Activated CD8-positive, alpha-beta T cell treated with anti-CD3 and anti-CD28 coated beads for 36 hours (primary cell): ENCODE measurements at regions not wholly inside any gene's neighbourhood (a gene's known extent, or its start where the extent isn't known, plus 50 kb on each side); places are given as distances from the start of the nearest gene placed in this dataset.

Experiments used
- ATAC-seq: fragments of 200-7000 bp; cut with Tn5 transposase; one replicate; pipeline ENCODE4 v1.10.0; 2021; ENCODE audit warnings: mild to moderate bottlenecking, moderate library complexity
- CTCF ChIA-PET: fragments of 350-600 bp; sonication (Branson Sonifier 250); formaldehyde crosslinking; loops from one replicate; lab custom pipeline; 2021; ENCODE audit warnings: antibody characterized with exemption; lab: Charles Lee
- POLR2A ChIA-PET: fragments of 350-600 bp; sonication (Branson Sonifier 250); formaldehyde crosslinking; loops from one replicate; lab custom pipeline; 2021; ENCODE audit warnings: antibody characterized with exemption; lab: Charles Lee
- DNase-seq: peaks from one replicate; pipeline ENCODE4 v3.0.0-alpha.2; 2020
- H3K27ac Mint-ChIP-seq: one replicate; pipeline ENCODE4 v1.8.0; 2021; ENCODE audit warnings: mild to moderate bottlenecking, mixed read lengths
- H3K27me3 Mint-ChIP-seq: one replicate; pipeline ENCODE4 v1.8.0; 2021; ENCODE audit warnings: mixed read lengths
- H3K36me3 Mint-ChIP-seq: one replicate; pipeline ENCODE4 v1.8.0; 2021; ENCODE audit warnings: low read depth, mixed read lengths
- H3K4me1 Mint-ChIP-seq: one replicate; pipeline ENCODE4 v1.8.0; 2021; ENCODE audit warnings: low read depth, mixed read lengths
- H3K4me3 Mint-ChIP-seq: one replicate; pipeline ENCODE4 v1.8.0; 2021; ENCODE audit warnings: mild to moderate bottlenecking, moderate library complexity, mixed read lengths
- H3K9me3 Mint-ChIP-seq: one replicate; pipeline ENCODE4 v1.8.0; 2021; ENCODE audit warnings: mixed read lengths
- intact Hi-C: fragments of 100-400 bp; cut with micrococcal nuclease; formaldehyde crosslinking; loops from one replicate; pipeline ENCODE4 v1.10.0; 2022
- TF ChIP-seq, protein P1 (sequence below): fragments of 200-600 bp; IDR thresholded peaks from one replicate; pipeline ENCODE4 v1.8.0; 2022; ENCODE audit warnings: antibody characterized with exemption, mild to moderate bottlenecking

DNA sequence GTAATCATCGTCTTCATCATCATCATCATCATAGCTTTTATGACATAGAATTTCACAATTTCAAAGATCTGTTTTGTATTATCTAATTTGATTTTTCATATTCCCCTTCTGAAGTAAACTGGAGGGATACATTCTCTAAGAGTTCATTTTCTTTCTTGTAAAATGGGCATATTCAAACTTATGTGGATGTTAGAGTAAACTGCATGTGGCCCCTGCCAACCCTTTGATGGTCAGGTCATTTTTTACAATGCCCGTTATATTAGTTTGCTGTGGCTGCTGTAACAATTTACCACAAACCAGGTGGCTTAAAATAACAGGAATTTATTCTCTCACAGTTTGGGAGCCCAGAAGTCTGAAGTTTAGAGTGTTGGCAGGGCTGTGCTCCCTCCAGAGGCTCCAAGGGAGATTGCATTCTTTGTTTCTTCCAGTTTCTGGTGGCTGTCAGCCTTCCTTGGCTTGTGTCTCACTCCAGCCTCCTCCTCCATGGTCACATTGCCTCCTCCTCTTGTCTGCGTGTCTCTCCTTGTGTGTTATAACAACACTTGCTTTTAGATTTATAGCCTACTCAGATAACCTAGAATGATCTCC is 127.5 kb upstream of the MMADHC start:
- Mint-ChIP-seq H3K4me3 (no peak overlapping the region), H3K27ac (no peak overlapping the region), H3K4me1 (no peaks in the 10 kb centered on the region), H3K36me3 (no peaks in the 10 kb centered on the region), H3K27me3 (no peaks in the 10 kb centered on the region), H3K9me3 (no peaks in the 10 kb centered on the region)
- peak; percentile 42 for ATAC-seq
- CTCF ChIA-PET: no interaction called here
- DNase-seq: no peak
- POLR2A ChIA-PET: no interaction called here
- intact Hi-C loops: no loop called here
- TF ChIP-seq, protein P1, sequence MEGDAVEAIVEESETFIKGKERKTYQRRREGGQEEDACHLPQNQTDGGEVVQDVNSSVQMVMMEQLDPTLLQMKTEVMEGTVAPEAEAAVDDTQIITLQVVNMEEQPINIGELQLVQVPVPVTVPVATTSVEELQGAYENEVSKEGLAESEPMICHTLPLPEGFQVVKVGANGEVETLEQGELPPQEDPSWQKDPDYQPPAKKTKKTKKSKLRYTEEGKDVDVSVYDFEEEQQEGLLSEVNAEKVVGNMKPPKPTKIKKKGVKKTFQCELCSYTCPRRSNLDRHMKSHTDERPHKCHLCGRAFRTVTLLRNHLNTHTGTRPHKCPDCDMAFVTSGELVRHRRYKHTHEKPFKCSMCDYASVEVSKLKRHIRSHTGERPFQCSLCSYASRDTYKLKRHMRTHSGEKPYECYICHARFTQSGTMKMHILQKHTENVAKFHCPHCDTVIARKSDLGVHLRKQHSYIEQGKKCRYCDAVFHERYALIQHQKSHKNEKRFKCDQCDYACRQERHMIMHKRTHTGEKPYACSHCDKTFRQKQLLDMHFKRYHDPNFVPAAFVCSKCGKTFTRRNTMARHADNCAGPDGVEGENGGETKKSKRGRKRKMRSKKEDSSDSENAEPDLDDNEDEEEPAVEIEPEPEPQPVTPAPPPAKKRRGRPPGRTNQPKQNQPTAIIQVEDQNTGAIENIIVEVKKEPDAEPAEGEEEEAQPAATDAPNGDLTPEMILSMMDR: no peak

DNA sequence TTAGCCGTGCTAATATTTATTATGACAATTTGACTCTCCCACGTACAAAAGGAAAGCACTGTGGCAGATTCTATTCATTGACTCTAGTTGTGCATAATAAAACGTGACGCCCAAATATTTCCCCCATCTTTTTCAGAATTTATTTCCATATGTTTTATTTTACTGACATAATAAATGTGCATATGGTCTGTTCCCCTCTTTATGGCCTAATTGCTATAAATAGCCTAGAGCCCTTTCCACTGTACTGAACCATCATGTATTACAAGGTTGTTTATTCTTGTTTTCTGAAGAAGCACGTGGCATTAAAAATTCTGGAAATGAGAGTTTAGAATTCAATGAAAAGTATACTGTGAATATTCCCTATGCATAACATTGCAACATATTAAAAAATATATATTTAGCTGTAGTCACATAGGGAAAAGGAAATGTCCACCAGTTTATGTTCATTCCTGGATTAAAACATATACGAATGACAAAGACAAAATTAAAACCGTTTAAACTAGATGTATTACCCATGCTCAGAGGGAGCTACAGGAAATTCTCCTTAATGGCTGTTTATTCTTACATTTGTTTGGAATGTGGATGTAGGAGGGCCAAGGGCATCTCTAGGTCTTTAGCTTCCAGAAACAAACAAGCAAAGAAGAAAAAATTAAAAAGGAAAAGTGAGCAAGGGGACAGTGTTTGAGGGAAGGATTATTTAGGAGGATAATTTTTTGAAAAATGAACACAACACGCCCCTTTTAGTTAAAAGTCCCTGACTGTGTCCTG is 122.1 kb upstream of the MMADHC start:
- no peak for ATAC-seq
- ChIA-PET CTCF (no interaction called here), POLR2A (no interaction called here)
- no peaks in the 10 kb centered on the region for H3K36me3 Mint-ChIP-seq
- TF ChIP-seq, protein P1: no peak
- no peaks in the 10 kb centered on the region for H3K9me3 Mint-ChIP-seq
- no peaks in the 10 kb centered on the region for H3K27me3 Mint-ChIP-seq
- no peak overlapping the region for H3K4me3 Mint-ChIP-seq
- DNase-seq: no peak
- intact Hi-C loops: no loop called here
- no peak overlapping the region for H3K27ac Mint-ChIP-seq
- no peaks in the 10 kb centered on the region for H3K4me1 Mint-ChIP-seq

GRCh38 chr2:149703281-149703680 is 115.7 kb upstream of the MMADHC start:
- Mint-ChIP-seq H3K27ac (no peak overlapping the region), H3K36me3 (no peaks in the 10 kb centered on the region), H3K4me3 (no peak overlapping the region), H3K27me3 (peaks cover 2% of the 10 kb centered on the region), H3K9me3 (no peaks in the 10 kb centered on the region), H3K4me1 (no peaks in the 10 kb centered on the region)
- ATAC-seq (no peak), DNase-seq (no peak)
- POLR2A ChIA-PET: no interaction called here
- CTCF ChIA-PET: no interaction called here
- TF ChIP-seq, protein P1: no peak
- intact Hi-C loops: no loop called here

GRCh38 chr2:149702571-149702970 is 115.0 kb upstream of the MMADHC start:
- H3K36me3 Mint-ChIP-seq: no peaks in the 10 kb centered on the region
- H3K9me3 Mint-ChIP-seq: no peaks in the 10 kb centered on the region
- ATAC-seq (no peak), DNase-seq (no peak)
- no peaks in the 10 kb centered on the region for H3K4me1 Mint-ChIP-seq
- TF ChIP-seq, protein P1: no peak
- CTCF ChIA-PET: no interaction called here
- POLR2A ChIA-PET: no interaction called here
- peaks cover 2% of the 10 kb centered on the region for H3K27me3 Mint-ChIP-seq
- no peak overlapping the region for H3K27ac Mint-ChIP-seq
- H3K4me3 Mint-ChIP-seq: no peak overlapping the region
- intact Hi-C loops: no loop called here

GRCh38 chr2:149701241-149701640 is 113.7 kb upstream of the MMADHC start:
- ATAC-seq: no peak
- Mint-ChIP-seq H3K4me1 (no peaks in the 10 kb centered on the region), H3K4me3 (no peak overlapping the region), H3K27me3 (peaks cover 2% of the 10 kb centered on the region), H3K36me3 (no peaks in the 10 kb centered on the region), H3K27ac (no peak overlapping the region), H3K9me3 (no peaks in the 10 kb centered on the region)
- intact Hi-C loops: no loop called here
- ChIA-PET POLR2A (no interaction called here), CTCF (no interaction called here)
- no peak for DNase-seq
- TF ChIP-seq, protein P1: no peak
